Caki2 (cell line): ENCODE measurements at regions not wholly inside any gene's neighbourhood (a gene's known extent, or its start where the extent isn't known, plus 50 kb on each side); places are given as distances from the start of the nearest gene placed in this dataset.
"Not testable (repeated sequence)": the region's sequence is repeated elsewhere in the genome, so short reads cannot be mapped to it uniquely, and the experiment has no call there.

ENCODE experiments used
- DNase-seq: peaks from one replicate; pipeline ENCODE4 v3.0.0-alpha.2; 2015; ENCODE audit warnings: low read depth
- in situ Hi-C: cut with HindIII; loops from 2 replicates; pipeline ENCODE4 v1.10.0; 2016; ENCODE audit warnings: low sequenced_read_pairs, low pct_unique_long_range_greater_than_20kb, mixed read lengths

GRCh38 chr20:40896814-40897700 lies 131.6 kb upstream of the TOP1 start:
- in situ Hi-C loops: no loop called here
- no peak for DNase-seq

DNA sequence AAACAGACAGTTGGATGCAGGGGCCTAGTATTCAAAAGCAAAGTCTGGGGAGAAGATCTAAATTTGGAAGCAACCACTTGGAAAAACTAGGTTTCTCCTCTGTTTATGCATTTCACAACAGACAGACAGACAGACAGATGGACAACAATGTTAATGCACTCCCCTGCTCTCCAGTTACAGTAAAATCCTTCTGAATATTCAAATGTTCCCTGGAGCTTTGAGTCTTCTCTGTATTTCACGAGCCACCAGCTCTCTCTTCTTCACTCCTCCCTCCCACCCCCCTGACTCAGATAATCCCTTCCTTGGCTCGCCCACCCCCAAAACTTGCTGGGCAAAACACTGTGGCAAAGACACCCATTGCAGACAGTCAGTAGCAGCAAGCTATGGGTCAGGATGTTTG lies 129.3 kb upstream of the TOP1 start:
- in situ Hi-C loops: no loop called here
- no peak for DNase-seq

DNA sequence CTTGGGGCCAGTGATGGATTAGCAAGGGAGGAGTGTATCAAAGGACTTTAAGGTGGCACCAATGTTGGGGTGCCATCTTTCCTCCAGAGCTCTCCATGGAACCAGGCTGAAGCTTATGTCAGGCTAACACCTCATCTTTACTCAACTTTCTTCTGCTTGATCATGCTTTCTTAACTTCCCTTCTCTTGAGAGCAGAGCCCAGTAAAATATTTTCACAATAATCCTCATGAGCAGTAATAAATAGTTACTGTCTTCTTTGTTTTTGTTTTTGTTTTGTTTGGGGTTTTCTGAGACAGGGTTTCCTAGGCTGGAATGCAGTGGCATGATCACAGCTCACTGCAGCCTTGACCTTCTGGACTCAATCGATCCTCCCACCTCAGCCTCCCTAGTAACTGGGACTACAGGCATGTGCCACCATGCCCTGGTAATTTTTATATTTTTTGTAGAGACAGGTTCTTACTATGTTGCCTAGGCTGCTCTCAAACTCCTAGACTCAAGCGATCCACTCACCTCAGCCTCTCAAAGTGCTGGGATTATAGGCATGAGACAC lies 127.9 kb upstream of the TOP1 start:
- no peak for DNase-seq
- in situ Hi-C loops: no loop called here

GRCh38 chr20:40902661-40903060 lies 126.0 kb upstream of the TOP1 start:
- in situ Hi-C loops: no loop called here
- no peak for DNase-seq

DNA sequence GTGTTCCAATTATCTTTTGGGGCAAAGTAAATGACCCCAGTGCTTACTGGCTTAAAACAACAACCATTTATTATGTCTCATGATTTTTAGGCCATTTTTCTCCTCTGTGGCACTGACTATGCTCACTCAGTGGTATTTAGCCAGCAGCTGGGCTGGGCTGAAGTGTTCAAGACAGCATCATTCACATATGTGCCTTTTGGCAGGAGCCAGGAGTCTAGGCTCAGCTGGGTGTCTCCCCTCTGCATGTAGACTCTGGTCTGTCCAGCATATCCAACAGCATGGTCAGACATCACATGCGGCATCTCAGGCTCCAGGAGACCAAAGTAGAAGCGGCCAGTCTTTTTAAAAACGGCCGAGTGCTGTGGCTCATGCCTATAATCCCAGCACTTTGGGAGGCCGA lies 120.3 kb upstream of the TOP1 start:
- in situ Hi-C loops: no loop called here

GRCh38 chr20:40909489-40909888 lies 119.1 kb upstream of the TOP1 start:
- in situ Hi-C loops, DNase-seq: not testable (repeated sequence)

More for the DNA sequence above, 120.3 kb upstream of the TOP1 start:
- no peak for DNase-seq

GRCh38 chr20:40910436-40910835 lies 118.2 kb upstream of the TOP1 start:
- DNase-seq, in situ Hi-C loops: not testable (repeated sequence)

DNA sequence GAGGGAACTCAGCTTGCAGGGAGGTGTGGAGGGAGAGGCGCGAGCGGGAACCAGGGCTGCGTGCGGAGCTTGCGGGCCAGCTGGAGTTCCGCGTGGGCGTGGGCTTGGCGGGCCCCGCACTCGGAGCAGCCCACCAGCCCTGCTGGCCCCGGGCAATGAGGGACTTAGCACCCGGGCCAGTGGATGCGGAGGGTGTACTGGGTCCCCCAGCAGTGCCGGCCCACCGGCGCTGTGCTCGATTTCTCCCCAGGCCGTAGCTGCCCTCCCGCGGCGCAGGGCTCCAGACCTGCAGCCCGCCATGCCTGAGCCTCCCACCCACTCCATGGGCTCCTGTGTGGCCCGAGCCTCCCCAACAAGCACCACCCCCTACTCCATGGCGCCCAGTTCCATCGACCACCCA lies 117.5 kb upstream of the TOP1 start:
- in situ Hi-C loops, DNase-seq: not testable (repeated sequence)

DNA sequence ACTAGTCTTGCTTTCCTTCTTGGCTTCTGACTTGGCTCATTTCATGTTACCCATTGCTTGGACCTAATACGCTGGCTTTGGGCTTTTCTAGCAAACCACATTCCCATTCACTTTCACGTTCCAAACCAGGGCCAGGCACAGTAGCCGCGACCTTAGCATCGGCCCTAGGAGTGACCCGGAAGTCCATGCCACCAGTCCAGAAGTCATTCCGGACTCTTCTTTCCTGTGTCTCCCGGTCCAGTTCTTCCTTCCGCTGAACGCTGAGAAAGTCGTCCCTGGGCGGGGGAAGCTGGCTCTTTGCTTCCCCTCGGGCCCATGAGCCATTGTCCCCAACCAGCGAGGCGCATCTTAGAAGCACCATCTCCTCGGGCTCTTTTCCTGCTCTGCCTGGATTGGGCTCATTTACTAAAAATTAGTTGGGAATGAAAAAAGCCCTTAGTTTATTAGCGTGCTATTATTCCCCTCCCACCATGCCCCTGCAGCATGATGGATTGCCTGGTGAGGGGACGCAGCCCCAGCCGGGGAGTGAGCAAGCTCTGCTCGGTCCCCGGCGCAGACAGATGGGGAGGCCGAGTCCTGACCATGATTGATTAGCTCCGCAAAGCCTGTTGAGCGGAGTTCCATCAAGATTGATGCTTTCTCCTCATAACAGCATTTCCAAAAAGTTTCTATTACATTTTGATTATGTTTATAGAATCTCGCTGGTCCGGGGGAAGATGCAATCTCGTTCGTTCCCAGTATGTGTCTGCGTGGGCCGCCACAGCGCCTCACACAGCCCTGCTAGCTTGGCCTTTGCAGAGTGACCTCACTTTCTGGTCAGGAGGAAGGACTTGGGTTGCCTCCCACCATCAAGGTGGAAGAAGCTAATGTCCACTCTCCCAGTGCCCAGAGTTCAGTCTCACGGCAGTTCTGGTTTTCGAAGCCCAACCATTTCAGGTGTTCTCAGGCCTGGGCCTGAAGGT lies 115.1 kb upstream of the TOP1 start:
- in situ Hi-C loops: no loop called here
- no peak for DNase-seq

- DNase-seq: no peak
- in situ Hi-C loops: no loop called here
Observed at GRCh38 chr20:40915756-40916155, 112.9 kb upstream of the TOP1 start.

DNA sequence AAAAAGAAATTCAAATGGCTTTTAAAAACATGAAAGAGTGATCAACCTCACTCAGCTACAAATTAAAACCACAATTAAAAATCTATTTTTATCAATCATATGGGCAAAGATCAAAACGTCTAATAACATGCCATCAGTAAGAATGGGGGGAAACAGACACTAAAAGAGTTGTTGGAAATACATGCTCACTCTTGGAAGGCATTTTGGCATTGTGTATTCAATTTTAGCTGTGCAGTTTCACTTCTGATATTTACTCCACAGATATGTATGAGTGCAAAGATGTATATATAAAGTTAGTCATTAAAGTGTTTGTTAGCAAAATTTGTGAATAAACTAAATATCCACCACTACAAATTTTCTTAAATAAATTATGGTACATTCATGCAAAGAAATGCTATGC lies 112.3 kb upstream of the TOP1 start:
- in situ Hi-C loops: no loop called here
- DNase-seq: no peak

DNA sequence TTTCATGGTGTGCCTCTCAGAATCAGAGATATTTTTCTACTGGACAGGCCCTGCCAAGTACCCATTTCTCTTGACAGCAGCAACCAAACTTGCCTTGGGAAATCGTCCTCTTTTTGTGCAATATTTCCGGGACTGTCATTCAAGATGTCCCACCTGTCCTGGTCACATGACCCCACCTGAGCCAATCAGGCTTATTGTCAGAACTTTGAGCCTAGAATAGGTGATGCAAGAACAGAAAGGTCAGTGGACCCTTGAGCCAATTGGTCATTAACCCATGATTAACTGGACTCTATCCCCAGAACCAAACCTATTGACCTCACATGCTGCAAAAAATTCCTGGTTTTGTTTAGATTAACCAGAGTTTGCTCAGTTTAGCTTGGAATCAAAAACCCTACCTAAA lies 108.3 kb upstream of the TOP1 start:
- no peak for DNase-seq
- in situ Hi-C loops: no loop called here

DNA sequence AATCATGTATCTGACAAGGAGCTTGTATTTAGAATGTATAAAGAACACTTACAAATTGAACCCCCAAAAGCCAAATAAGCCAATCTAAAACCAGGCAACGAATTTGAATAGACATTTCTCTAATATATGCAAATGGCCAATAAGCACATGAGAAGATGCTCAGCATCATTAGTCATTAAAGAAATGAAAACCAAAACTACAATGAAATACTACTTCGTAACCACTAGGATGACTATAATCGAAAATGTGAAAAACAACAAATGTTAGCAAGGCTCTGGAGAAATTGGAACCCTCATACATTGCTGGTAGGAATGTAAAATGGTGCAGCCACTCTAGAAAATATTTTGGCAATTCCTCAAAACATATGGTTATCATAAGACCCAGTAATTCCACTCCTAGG lies 105.8 kb upstream of the TOP1 start:
- no peak for DNase-seq
- in situ Hi-C loops: no loop called here

- DNase-seq: no peak
- in situ Hi-C loops: no loop called here
Observed at GRCh38 chr20:40925829-40926510, 102.7 kb upstream of the TOP1 start.

GRCh38 chr20:40926928-40927327 lies 101.7 kb upstream of the TOP1 start:
- DNase-seq: no peak
- in situ Hi-C loops: no loop called here

- in situ Hi-C loops: no loop called here
- no peak for DNase-seq
Observed at GRCh38 chr20:40930561-40930960, 98.1 kb upstream of the TOP1 start.

- DNase-seq: no peak
- in situ Hi-C loops: no loop called here
Observed at GRCh38 chr20:40931410-40932044, 97.1 kb upstream of the TOP1 start.

DNA sequence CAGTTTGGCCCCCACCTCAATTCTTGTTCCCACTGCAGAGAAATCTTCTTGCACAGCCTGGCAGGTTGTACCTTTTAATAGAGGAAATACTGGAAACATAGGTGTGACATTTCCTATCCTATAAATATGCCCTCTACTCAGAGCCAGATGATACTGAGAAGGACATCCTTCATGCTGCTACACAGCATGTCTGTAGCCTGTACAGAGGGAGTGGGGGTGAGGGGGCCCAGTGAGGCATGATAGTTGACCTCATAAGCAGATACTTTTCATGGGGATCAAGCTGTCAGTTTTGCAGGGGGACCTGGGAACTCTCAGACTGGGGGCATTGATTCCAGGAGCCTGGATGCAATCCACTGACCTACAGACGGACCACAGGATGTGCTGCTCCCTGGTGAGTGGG lies 96.2 kb upstream of the TOP1 start:
- no peak for DNase-seq
- in situ Hi-C loops: no loop called here
